ENCODE measurements at regions not wholly inside any gene's neighbourhood (a gene's known extent, or its start where the extent isn't known, plus 50 kb on each side); places are given as distances from the start of the nearest gene placed in this dataset.

- TF ChIP-seq DZIP1 (CRISPR knock-in tag; IDR thresholded peaks at IDR 0.05) (no peak), ZNF609 (CRISPR knock-in tag; IDR thresholded peaks at IDR 0.05; ENCODE audit: borderline replicate concordance) (no peak), XRCC5 (optimal IDR thresholded peaks at IDR 0.05; ENCODE audit: low read length) (no peak), MLXIP (CRISPR knock-in tag; IDR thresholded peaks at IDR 0.05; ENCODE audit: borderline replicate concordance) (no peak), FOSL1 (CRISPR knock-in tag; IDR thresholded peaks at IDR 0.05; ENCODE audit: borderline replicate concordance) (no peak), TRAFD1 (CRISPR knock-in tag; IDR thresholded peaks at IDR 0.05; ENCODE audit: borderline replicate concordance) (no peak), GMEB2 (CRISPR knock-in tag; IDR thresholded peaks at IDR 0.05; ENCODE audit: low read depth) (no peak), BORCS8-MEF2B (CRISPR knock-in tag; IDR thresholded peaks at IDR 0.05) (no peak)
These were observed 1122.3 kb upstream of the ADGRL2 start (continued) for GRCh38 chr1:80678438-80678837.

Measured in HepG2 (cell line).